ENCODE measurements at regions not wholly inside any gene's neighbourhood (a gene's known extent, or its start where the extent isn't known, plus 50 kb on each side); places are given as distances from the start of the nearest gene placed in this dataset.

DNA sequence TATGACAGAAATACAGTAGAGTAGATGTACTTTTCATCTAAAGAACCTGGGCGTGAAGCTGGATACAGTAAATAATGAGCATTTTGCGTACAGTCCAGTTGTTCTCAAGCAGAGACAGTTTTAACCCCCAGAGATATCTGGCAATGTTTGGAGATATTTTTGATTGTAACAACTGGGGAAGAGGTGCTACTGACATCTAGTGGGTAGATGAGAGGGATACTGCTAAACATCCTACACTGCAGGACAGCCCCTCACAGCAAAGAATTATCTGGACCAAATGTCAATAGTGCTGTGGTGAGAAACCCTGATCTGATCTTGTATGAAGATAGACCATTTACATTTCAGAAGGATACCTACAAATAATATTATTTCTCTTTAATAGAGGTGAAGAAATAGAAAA lies 200.2 kb upstream of the FAM47A start:
- TF ChIP-seq, protein P1, sequence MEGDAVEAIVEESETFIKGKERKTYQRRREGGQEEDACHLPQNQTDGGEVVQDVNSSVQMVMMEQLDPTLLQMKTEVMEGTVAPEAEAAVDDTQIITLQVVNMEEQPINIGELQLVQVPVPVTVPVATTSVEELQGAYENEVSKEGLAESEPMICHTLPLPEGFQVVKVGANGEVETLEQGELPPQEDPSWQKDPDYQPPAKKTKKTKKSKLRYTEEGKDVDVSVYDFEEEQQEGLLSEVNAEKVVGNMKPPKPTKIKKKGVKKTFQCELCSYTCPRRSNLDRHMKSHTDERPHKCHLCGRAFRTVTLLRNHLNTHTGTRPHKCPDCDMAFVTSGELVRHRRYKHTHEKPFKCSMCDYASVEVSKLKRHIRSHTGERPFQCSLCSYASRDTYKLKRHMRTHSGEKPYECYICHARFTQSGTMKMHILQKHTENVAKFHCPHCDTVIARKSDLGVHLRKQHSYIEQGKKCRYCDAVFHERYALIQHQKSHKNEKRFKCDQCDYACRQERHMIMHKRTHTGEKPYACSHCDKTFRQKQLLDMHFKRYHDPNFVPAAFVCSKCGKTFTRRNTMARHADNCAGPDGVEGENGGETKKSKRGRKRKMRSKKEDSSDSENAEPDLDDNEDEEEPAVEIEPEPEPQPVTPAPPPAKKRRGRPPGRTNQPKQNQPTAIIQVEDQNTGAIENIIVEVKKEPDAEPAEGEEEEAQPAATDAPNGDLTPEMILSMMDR (IDR thresholded peaks at IDR 0.05 in 4 of 5, conservative IDR thresholded peaks at IDR 0.05 in 1 of 5) = no peak
- no peak for TF ChIP-seq POLR2A (IDR thresholded peaks at IDR 0.05)

Measured in gastrocnemius medialis (tissue), 4 donors.